Muscle layer of colon (tissue), 2 donors: ENCODE measurements at regions not wholly inside any gene's neighbourhood (a gene's known extent, or its start where the extent isn't known, plus 50 kb on each side); places are given as distances from the start of the nearest gene placed in this dataset.

Experiments
- H3K27ac ChIP-seq: one replicate; pipeline ENCODE4 v1.7.0; 2013; ENCODE audit warnings: low read depth, mild to moderate bottlenecking, low read length, moderate library complexity
- H3K27me3 ChIP-seq, 2 donors: one replicate each; pipeline ENCODE4 v1.7.0; 2013; ENCODE audit warnings: low read length in 2 of 2, mild to moderate bottlenecking in 2 of 2; ENCODE audit not compliant: insufficient read depth in 2 of 2, control insufficient read depth in 1 of 2
- H3K36me3 ChIP-seq: one replicate; pipeline ENCODE4 v1.7.0; 2013; ENCODE audit warnings: mild to moderate bottlenecking, low read length; ENCODE audit not compliant: insufficient read depth
- H3K4me1 ChIP-seq: one replicate; pipeline ENCODE4 v1.7.0; 2013; ENCODE audit warnings: mild to moderate bottlenecking, low read length; ENCODE audit not compliant: insufficient read depth
- H3K4me3 ChIP-seq, 2 donors: one replicate each; pipeline ENCODE4 v1.7.0; 2013; ENCODE audit warnings: low read length in 2 of 2, low read depth in 1 of 2, mild to moderate bottlenecking in 1 of 2, moderate library complexity in 1 of 2
- H3K9ac ChIP-seq: one replicate; pipeline ENCODE4 v1.7.0; 2013; ENCODE audit warnings: low read length
- H3K9me3 ChIP-seq: one replicate; pipeline ENCODE4 v1.7.0; 2013; ENCODE audit warnings: mild to moderate bottlenecking, low read length
- donor health status: abdominal sarcoma.
- donor health status: Adenocarcinoma of cecum.

DNA sequence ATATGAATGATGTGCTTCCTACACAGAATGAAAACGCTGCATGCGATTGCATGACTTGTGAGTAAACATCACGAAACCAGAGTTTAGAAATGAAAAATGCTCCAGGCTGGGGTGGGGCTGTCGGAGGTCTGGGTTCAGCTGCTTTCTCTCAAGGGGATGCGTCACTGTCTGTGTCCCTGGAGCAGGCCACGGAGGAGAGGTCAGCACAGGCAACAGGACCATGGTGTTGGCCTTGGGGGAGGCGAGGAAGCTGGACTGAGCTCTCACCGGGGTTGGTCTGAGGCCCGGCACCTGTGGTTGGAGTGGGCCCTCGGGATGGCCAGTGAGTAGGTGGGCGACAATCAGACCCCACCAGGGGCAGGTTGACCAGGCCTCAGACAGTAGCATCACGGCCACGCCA, 89.0 kb upstream of the TMEM18 start:
- no peaks in the 10 kb centered on the region for H3K36me3 ChIP-seq
- no peaks in the 10 kb centered on the region for H3K9me3 ChIP-seq
- no peak overlapping the region for H3K27ac ChIP-seq
- no peaks in the 10 kb centered on the region for H3K27me3 ChIP-seq
- H3K4me3 ChIP-seq = no peak overlapping the region
- H3K4me1 ChIP-seq = no peaks in the 10 kb centered on the region
- H3K9ac ChIP-seq = no peak overlapping the region

GRCh38 chr2:765369-765768, 88.2 kb upstream of the TMEM18 start:
- Histone ChIP-seq H3K9me3 (no peaks in the 10 kb centered on the region), H3K36me3 (no peaks in the 10 kb centered on the region), H3K4me1 (no peaks in the 10 kb centered on the region), H3K27me3 (no peaks in the 10 kb centered on the region), H3K9ac (no peak overlapping the region), H3K4me3 (no peak overlapping the region), H3K27ac (no peak overlapping the region)

DNA sequence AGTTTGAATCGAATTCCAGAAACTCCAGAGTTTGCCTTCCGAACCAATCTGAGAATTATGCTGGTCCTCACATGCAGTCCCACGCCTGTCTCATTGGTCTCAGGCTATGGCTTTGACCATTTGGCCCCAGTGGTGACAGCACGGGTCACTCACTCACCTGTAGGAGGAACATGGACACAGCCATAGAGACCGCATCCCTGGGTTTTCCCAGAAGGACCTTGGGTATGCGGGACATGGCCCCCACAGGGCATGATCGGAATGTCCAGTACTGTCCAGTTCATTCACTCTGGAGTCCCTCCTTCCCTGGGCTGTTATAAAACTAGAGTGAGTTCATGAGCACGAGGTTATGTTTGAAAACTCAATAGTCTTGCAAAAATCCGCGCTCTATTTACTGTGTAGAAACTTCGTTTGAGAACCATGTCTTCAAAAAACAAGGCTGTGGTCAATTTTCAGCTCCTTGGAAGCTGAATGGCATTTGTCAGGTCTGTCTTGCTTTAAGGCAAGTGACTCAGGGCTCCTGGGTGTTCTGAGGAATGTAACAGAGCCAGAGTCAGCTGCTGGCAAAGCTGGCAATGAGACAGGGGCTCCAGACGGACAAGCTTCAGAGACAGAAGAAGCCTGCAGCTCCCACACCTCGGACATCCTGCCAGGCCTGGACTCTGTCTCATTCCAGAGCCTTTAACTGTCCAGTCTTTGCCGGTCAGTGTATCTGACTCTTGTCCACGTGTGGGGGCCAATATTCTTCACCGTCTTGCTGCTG, 86.7 kb upstream of the TMEM18 start:
- no peak overlapping the region for H3K4me3 ChIP-seq
- H3K36me3 ChIP-seq = no peaks in the 10 kb centered on the region
- H3K4me1 ChIP-seq = no peaks in the 10 kb centered on the region
- no peaks in the 10 kb centered on the region for H3K9me3 ChIP-seq
- no peak overlapping the region for H3K9ac ChIP-seq
- H3K27ac ChIP-seq = no peak overlapping the region
- no peaks in the 10 kb centered on the region for H3K27me3 ChIP-seq

GRCh38 chr2:762646-763045, 85.4 kb upstream of the TMEM18 start:
- Histone ChIP-seq H3K4me1 (no peaks in the 10 kb centered on the region), H3K27ac (no peak overlapping the region), H3K36me3 (no peaks in the 10 kb centered on the region), H3K9ac (no peak overlapping the region), H3K4me3 (no peak overlapping the region), H3K27me3 (no peaks in the 10 kb centered on the region), H3K9me3 (no peaks in the 10 kb centered on the region)

- H3K9me3 ChIP-seq = no peaks in the 10 kb centered on the region
- H3K27ac ChIP-seq = no peak overlapping the region
- no peak overlapping the region for H3K4me3 ChIP-seq
- no peaks in the 10 kb centered on the region for H3K36me3 ChIP-seq
- H3K4me1 ChIP-seq = no peaks in the 10 kb centered on the region
- H3K9ac ChIP-seq = no peak overlapping the region
- no peaks in the 10 kb centered on the region for H3K27me3 ChIP-seq
These were observed 84.2 kb upstream of the TMEM18 start for GRCh38 chr2:761384-761783.

DNA sequence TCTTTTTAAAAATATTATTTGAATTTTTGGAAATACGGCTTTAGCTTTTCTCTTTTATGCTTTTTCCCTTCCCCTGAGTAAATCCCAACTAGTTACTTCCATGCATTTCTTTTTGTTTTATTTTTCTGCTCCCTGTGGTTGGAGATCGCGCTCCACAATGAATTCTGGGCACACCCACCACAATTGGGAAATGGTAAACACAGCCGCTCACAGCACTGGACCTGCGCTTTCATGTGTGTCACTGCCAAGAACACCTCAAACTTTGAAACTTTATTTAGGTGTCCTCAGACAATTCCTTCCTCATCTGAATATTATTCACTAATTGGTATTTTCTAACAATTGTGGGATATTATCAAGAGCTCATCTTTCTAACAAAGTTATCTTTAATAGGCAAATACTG, 82.8 kb upstream of the TMEM18 start:
- Histone ChIP-seq H3K9me3 (no peaks in the 10 kb centered on the region), H3K9ac (no peak overlapping the region), H3K36me3 (no peaks in the 10 kb centered on the region), H3K27me3 (no peaks in the 10 kb centered on the region), H3K27ac (no peak overlapping the region), H3K4me3 (no peak overlapping the region), H3K4me1 (no peaks in the 10 kb centered on the region)

- Histone ChIP-seq H3K27me3 (no peaks in the 10 kb centered on the region), H3K36me3 (no peaks in the 10 kb centered on the region), H3K9me3 (no peaks in the 10 kb centered on the region), H3K27ac (no peak overlapping the region), H3K9ac (no peak overlapping the region), H3K4me1 (no peaks in the 10 kb centered on the region), H3K4me3 (no peak overlapping the region)
These were observed 81.0 kb upstream of the TMEM18 start for GRCh38 chr2:758073-758820.

DNA sequence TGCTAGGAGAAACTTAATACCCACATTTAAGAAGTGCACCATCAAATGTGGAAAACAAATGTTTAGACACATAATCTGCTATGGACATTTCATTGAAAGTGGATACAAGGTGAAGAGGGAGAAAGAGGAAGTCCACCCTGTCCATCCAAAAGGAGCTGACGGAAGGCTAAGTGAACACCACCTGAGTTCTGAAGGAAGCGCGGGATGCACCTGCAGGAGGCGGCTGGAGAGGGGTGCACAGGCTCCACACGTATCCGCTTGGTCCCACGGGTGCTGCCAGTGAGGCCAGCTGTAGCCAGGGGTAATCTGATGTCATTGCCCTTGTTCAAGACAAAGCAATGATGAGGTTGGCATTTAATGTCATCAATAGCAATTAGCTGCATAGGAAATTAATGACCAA, 75.9 kb upstream of the TMEM18 start:
- Histone ChIP-seq H3K27me3 (no peaks in the 10 kb centered on the region), H3K4me1 (no peaks in the 10 kb centered on the region), H3K36me3 (no peaks in the 10 kb centered on the region), H3K9me3 (no peaks in the 10 kb centered on the region), H3K4me3 (no peak overlapping the region), H3K27ac (no peak overlapping the region), H3K9ac (no peak overlapping the region)

DNA sequence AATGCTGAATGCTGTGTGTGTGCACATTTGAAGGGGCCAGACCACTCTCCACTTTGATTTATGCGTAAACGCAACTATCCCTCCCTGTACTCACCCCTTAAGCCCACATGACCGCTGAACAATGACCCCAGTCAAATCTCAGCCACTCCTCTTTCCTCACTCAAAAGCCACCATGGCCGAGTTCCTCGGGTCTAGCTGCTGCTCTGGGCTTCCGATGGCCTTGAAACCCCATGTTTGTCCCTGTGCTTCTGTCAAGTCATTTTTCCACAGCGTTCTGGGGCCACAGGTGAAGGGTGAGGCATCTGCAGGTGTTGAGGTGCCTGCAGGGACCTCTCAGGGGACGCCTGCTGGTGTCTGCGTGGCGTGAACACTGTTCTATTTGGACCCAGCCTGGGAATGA, 74.3 kb upstream of the TMEM18 start:
- Histone ChIP-seq H3K9me3 (no peaks in the 10 kb centered on the region), H3K9ac (no peak overlapping the region), H3K4me1 (no peaks in the 10 kb centered on the region), H3K27me3 (no peaks in the 10 kb centered on the region), H3K27ac (no peak overlapping the region), H3K4me3 (no peak overlapping the region), H3K36me3 (no peaks in the 10 kb centered on the region)

- Histone ChIP-seq H3K4me1 (no peaks in the 10 kb centered on the region), H3K9ac (no peak overlapping the region), H3K9me3 (no peaks in the 10 kb centered on the region), H3K27me3 (no peaks in the 10 kb centered on the region), H3K36me3 (no peaks in the 10 kb centered on the region), H3K4me3 (no peak overlapping the region), H3K27ac (no peak overlapping the region)
These were observed 73.4 kb upstream of the TMEM18 start for GRCh38 chr2:750628-751027.

DNA sequence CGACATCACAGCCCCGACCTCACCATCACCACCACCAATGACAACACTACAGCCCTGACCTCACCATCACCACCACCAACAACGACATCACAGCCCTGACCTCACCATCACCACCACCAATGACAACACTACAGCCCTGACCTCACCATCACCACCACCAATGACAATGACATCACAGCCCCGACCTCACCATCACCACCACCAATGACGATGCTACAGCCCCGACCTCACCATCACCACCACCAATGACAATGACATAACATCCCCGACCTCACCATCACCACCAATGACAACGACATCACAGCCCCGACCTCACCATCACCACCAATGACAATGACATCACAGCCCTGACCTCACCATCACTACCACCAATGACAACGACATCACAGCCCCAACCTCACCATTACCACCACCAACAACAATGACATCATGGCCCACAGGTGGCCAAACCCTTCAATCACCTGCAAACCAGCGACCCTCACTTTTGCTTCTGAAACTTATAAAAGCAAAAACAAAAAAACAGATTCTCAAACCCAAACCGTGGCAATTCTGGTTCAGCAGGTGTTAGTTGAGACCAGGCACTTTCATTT, 70.7 kb upstream of the TMEM18 start:
- H3K4me3 ChIP-seq = no peak overlapping the region
- no peaks in the 10 kb centered on the region for H3K36me3 ChIP-seq
- H3K9ac ChIP-seq = no peak overlapping the region
- H3K27ac ChIP-seq = no peak overlapping the region
- no peaks in the 10 kb centered on the region for H3K4me1 ChIP-seq
- no peaks in the 10 kb centered on the region for H3K27me3 ChIP-seq
- H3K9me3 ChIP-seq = no peaks in the 10 kb centered on the region
